ENCODE measurements at regions not wholly inside any gene's neighbourhood (a gene's known extent, or its start where the extent isn't known, plus 50 kb on each side); places are given as distances from the start of the nearest gene placed in this dataset.

- no peak for TF ChIP-seq POLR2AphosphoS5 (IDR thresholded peaks at IDR 0.05)
- no peak for TF ChIP-seq EP300 (IDR thresholded peaks at IDR 0.05)
- TF ChIP-seq POLR2A (IDR thresholded peaks at IDR 0.05): no peak
- TF ChIP-seq, protein P1, sequence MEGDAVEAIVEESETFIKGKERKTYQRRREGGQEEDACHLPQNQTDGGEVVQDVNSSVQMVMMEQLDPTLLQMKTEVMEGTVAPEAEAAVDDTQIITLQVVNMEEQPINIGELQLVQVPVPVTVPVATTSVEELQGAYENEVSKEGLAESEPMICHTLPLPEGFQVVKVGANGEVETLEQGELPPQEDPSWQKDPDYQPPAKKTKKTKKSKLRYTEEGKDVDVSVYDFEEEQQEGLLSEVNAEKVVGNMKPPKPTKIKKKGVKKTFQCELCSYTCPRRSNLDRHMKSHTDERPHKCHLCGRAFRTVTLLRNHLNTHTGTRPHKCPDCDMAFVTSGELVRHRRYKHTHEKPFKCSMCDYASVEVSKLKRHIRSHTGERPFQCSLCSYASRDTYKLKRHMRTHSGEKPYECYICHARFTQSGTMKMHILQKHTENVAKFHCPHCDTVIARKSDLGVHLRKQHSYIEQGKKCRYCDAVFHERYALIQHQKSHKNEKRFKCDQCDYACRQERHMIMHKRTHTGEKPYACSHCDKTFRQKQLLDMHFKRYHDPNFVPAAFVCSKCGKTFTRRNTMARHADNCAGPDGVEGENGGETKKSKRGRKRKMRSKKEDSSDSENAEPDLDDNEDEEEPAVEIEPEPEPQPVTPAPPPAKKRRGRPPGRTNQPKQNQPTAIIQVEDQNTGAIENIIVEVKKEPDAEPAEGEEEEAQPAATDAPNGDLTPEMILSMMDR (IDR thresholded peaks at IDR 0.05): no peak
- Histone ChIP-seq H3K27me3 (peaks cover 0 to 36% (median 26%) of the 10 kb centered on the region in 4 donors), H3K36me3 (no peaks in the 10 kb centered on the region), H3K4me3 (peak overlapping the region in 3 of 4 donors; percentile 32 to 49 (median 43)), H3K27ac (no peak overlapping the region), H3K4me1 (peaks cover 17 to 30% (median 25%) of the 10 kb centered on the region in 4 donors), H3K9me3 (no peaks in the 10 kb centered on the region)
- peak in 1 of 2 donors; percentile 78 for DNase-seq
- ATAC-seq (ENCODE audit: low FRiP score in 2 of 2): no peak
- WGBS, 2 donors: 5 to 10% methylated on average over 17 to 50 of the region's 59 CpGs
Observed at GRCh38 chr7:128167791-128168666, 73.0 kb upstream of the LEP start.

DNA sequence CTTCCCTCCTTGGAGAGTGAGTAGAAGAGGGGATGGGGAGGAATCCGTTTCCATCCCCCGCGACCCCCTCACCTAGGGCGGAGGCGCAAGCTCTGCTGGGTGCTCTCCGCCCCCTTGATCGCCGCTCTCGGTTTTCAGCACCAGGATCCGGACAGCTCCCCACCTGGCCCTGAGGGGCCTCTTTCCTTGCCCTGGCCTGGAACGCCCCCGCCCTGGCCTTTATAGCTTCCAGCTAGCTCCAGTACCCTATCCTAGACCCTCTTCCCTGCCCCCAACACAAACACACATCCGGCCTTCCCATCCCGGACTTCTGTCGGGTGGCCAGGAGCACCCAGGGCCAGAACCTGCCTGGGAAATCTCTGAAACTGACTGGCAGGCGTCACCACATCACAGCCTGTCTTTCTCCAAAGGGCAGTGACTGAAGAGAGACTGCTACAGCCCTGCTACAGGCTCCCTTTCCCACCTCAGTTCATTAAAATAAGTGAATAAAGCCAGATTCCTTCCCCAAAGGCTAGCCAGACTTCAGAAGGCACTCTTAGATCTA lies 72.3 kb upstream of the LEP start:
- WGBS, 2 donors: 6 to 10% methylated on average over 14 to 16 of the region's 16 CpGs
- H3K36me3 ChIP-seq: no peaks in the 10 kb centered on the region
- ATAC-seq (ENCODE audit: low FRiP score in 2 of 2): no peak

GRCh38 chr7:128170461-128170860 lies 70.6 kb upstream of the LEP start:
- TF ChIP-seq, protein P1 (IDR thresholded peaks at IDR 0.05): no peak
- TF ChIP-seq EP300 (IDR thresholded peaks at IDR 0.05) (no peak), POLR2A (IDR thresholded peaks at IDR 0.05) (no peak), POLR2AphosphoS5 (IDR thresholded peaks at IDR 0.05) (no peak)
- no peak overlapping the region for H3K27ac ChIP-seq
- DNase-seq (peak in 1 of 2 donors; percentile 7), ATAC-seq (ENCODE audit: low FRiP score in 2 of 2) (no peak)
- H3K36me3 ChIP-seq: no peaks in the 10 kb centered on the region
- peaks cover 17 to 30% (median 23%) of the 10 kb centered on the region in 4 donors for H3K4me1 ChIP-seq
- peaks cover 0 to 36% (median 26%) of the 10 kb centered on the region in 4 donors for H3K27me3 ChIP-seq
- no peaks in the 10 kb centered on the region for H3K9me3 ChIP-seq
- WGBS, 2 donors: 42 to 86% methylated on average over 1 of the region's 1 CpG
- no peak overlapping the region for H3K4me3 ChIP-seq

More for the DNA sequence above, 72.3 kb upstream of the LEP start:
- Histone ChIP-seq H3K9me3 (no peaks in the 10 kb centered on the region), H3K27me3 (peaks cover 0 to 36% (median 26%) of the 10 kb centered on the region in 4 donors), H3K27ac (no peak overlapping the region), H3K4me3 (no peak overlapping the region), H3K4me1 (peaks cover 17 to 30% (median 23%) of the 10 kb centered on the region in 4 donors)
- TF ChIP-seq POLR2A (IDR thresholded peaks at IDR 0.05) (no peak), EP300 (IDR thresholded peaks at IDR 0.05) (no peak), POLR2AphosphoS5 (IDR thresholded peaks at IDR 0.05) (no peak)
- TF ChIP-seq, protein P1 (IDR thresholded peaks at IDR 0.05): no peak
- DNase-seq: no peak

DNA sequence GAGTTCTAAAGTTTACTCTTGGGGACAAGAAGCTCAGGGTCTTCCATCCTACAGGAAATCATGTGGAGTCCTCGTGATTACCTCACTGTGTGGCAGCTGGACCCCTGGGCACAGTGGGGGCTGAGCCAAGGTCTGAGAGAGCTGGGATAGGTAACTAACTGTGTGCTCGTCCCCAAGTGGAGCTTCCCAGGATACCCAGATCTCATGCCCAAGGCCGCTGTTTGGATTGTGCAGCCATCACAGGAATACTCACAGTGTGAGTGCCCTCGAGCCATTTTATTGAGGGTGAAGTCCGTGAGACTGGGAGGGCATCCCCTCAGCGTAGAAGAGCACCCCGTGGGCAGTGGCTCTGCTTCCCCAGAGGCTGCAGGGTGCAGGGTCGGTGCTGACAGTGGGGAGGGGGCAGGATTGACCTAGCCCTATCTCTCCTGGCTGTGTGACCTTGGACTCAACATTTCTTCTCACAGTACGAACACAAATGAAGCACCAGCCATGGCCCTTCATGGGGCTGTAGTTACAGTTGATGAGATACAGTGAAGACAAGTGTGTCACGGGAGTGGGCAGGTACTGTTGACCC lies 69.6 kb upstream of the LEP start:
- whole genome bisulfite sequencing, 2 donors: 70% methylated on average over 10 of the region's 10 CpGs
- no peak overlapping the region for H3K4me3 ChIP-seq

More for the DNA sequence above, 69.6 kb upstream of the LEP start:
- DNase-seq (peak in 1 of 2 donors; percentile 8), ATAC-seq (ENCODE audit: low FRiP score in 2 of 2) (no peak)
- Histone ChIP-seq H3K27me3 (peaks cover 0 to 26% (median 21%) of the 10 kb centered on the region in 4 donors), H3K36me3 (no peaks in the 10 kb centered on the region), H3K9me3 (no peaks in the 10 kb centered on the region), H3K4me1 (peaks cover 15 to 24% (median 18%) of the 10 kb centered on the region in 4 donors), H3K27ac (no peak overlapping the region)
- TF ChIP-seq POLR2A (IDR thresholded peaks at IDR 0.05) (no peak), POLR2AphosphoS5 (IDR thresholded peaks at IDR 0.05) (no peak), EP300 (IDR thresholded peaks at IDR 0.05) (no peak)
- TF ChIP-seq, protein P1 (IDR thresholded peaks at IDR 0.05): no peak
